ENCODE measurements at regions not wholly inside any gene's neighbourhood (a gene's known extent, or its start where the extent isn't known, plus 50 kb on each side); places are given as distances from the start of the nearest gene placed in this dataset.

DNA sequence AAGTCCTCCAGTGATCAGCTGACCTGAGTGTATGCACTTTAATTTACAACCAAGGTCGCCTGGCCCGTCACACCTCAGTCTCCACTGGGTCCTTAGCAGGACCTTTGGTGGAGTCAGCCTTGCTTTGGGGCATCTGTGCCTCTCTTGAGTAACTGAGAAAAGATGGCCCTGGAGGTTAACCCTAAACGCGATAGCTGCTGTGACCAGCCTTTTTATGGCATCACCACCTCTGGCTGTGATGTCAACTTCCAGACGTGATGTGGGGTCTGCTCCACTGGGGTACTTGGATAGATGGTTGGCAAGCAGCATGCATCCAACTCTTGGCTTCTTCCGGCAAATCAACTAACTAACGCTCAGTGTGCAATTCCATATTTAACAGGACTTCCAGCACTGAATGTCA lies 122.8 kb upstream of the RTL1 start:
- TF ChIP-seq, protein P1, sequence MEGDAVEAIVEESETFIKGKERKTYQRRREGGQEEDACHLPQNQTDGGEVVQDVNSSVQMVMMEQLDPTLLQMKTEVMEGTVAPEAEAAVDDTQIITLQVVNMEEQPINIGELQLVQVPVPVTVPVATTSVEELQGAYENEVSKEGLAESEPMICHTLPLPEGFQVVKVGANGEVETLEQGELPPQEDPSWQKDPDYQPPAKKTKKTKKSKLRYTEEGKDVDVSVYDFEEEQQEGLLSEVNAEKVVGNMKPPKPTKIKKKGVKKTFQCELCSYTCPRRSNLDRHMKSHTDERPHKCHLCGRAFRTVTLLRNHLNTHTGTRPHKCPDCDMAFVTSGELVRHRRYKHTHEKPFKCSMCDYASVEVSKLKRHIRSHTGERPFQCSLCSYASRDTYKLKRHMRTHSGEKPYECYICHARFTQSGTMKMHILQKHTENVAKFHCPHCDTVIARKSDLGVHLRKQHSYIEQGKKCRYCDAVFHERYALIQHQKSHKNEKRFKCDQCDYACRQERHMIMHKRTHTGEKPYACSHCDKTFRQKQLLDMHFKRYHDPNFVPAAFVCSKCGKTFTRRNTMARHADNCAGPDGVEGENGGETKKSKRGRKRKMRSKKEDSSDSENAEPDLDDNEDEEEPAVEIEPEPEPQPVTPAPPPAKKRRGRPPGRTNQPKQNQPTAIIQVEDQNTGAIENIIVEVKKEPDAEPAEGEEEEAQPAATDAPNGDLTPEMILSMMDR (IDR thresholded peaks at IDR 0.05; ENCODE audit: borderline replicate concordance, extremely low read depth, low read length, poor library complexity, severe bottlenecking) = no peak
- no peak for TF ChIP-seq EZH2 (IDR thresholded peaks at IDR 0.05; ENCODE audit: borderline replicate concordance, low read depth, low read length, severe bottlenecking)
